Natural killer cell (primary cell): ENCODE measurements at regions not wholly inside any gene's neighbourhood (a gene's known extent, or its start where the extent isn't known, plus 50 kb on each side); places are given as distances from the start of the nearest gene placed in this dataset.
A peak's percentile ranks its signal among the peaks of the same experiment; 100 is the strongest.

Experiments used
- ATAC-seq, 3 donors: fragments of 150-1000 bp in 2 of 3; fragments of 200-7000 bp in 1 of 3; cut with Tn5 transposase; 1 replicate in 1 of 3; 2 replicates in 2 of 3; pipeline ENCODE4 v1.10.0; 2021; ENCODE audit warnings: mild to moderate bottlenecking in 2 of 3, moderate library complexity in 2 of 3
- DNase-seq, 2 donors: peaks; one replicate each; pipeline versions ENCODE4 v3.0.0 to v3.0.0-alpha.2; 2013 to 2021; ENCODE audit warnings: mixed read lengths in 1 of 2
- H3K27ac ChIP-seq: one replicate; pipeline ENCODE4 v1.5.1; 2013; ENCODE audit warnings: mild to moderate bottlenecking, low read length
- H3K27me3 ChIP-seq: one replicate; pipeline ENCODE4 v1.6.1; 2013; ENCODE audit warnings: low read length; ENCODE audit not compliant: control insufficient read depth, insufficient read depth
- H3K36me3 ChIP-seq: one replicate; pipeline ENCODE4 v1.6.1; 2013; ENCODE audit warnings: low read length; ENCODE audit not compliant: control insufficient read depth, insufficient read depth
- H3K4me1 ChIP-seq: one replicate; pipeline ENCODE4 v1.6.1; 2013; ENCODE audit warnings: low read length; ENCODE audit not compliant: control insufficient read depth, insufficient read depth
- H3K4me3 ChIP-seq: one replicate; pipeline ENCODE4 v1.5.1; 2013; ENCODE audit warnings: low read length
- H3K9me3 ChIP-seq: one replicate; pipeline ENCODE4 v1.6.1; 2013; ENCODE audit warnings: low read length; ENCODE audit not compliant: control insufficient read depth, insufficient read depth
- H3K27ac Mint-ChIP-seq, 2 donors: one replicate each; pipeline ENCODE4 v1.8.0; 2022; ENCODE audit warnings: mild to moderate bottlenecking in 2 of 2, mixed read lengths in 2 of 2, moderate library complexity in 1 of 2
- H3K27me3 Mint-ChIP-seq, 2 donors: one replicate each; pipeline ENCODE4 v1.8.0; 2022; ENCODE audit warnings: low read depth in 2 of 2, mixed read lengths in 2 of 2
- H3K36me3 Mint-ChIP-seq: one replicate; pipeline ENCODE4 v1.8.0; 2022; ENCODE audit warnings: mixed read lengths
- H3K4me1 Mint-ChIP-seq, 2 donors: one replicate each; pipeline ENCODE4 v1.8.0; 2022; ENCODE audit warnings: mixed read lengths in 2 of 2
- H3K4me3 Mint-ChIP-seq: one replicate; pipeline ENCODE4 v1.8.0; 2022; ENCODE audit warnings: mild to moderate bottlenecking, moderate library complexity, mixed read lengths
- H3K9me3 Mint-ChIP-seq, 2 donors: one replicate each; pipeline ENCODE4 v1.8.0; 2022; ENCODE audit warnings: mixed read lengths in 2 of 2
- CTCF ChIP-seq: fragments of 200-600 bp; IDR thresholded peaks from one replicate; pipeline ENCODE4 v1.8.0; 2022; ENCODE audit warnings: antibody characterized with exemption
- WGBS: methylation state at CpG from one replicate; pipeline ENCODE4 v1.1.7; 2013; ENCODE audit warnings: missing lambda C conversion rate; ENCODE audit not compliant: insufficient coverage; 5-methylcytosine and 5-hydroxymethylcytosine counted together
- intact Hi-C: fragments of 100-400 bp; cut with micrococcal nuclease; formaldehyde crosslinking; loops from one replicate; pipeline ENCODE4 v1.14.2; 2022

- DNase-seq (no peak), ATAC-seq (no peak)
- no peak overlapping the region for H3K4me3 Mint-ChIP-seq
- WGBS: 88% methylated on average over 8 of the region's 8 CpGs
- Histone ChIP-seq H3K4me1 (peaks cover 12% of the 10 kb centered on the region), H3K36me3 (no peaks in the 10 kb centered on the region), H3K4me3 (no peak overlapping the region), H3K27ac (no peak overlapping the region), H3K9me3 (no peaks in the 10 kb centered on the region), H3K27me3 (peaks cover 10% of the 10 kb centered on the region)
- H3K9me3 Mint-ChIP-seq: no peaks in the 10 kb centered on the region
- H3K36me3 Mint-ChIP-seq: no peaks in the 10 kb centered on the region
- peaks cover 19 to 20% of the 10 kb centered on the region in 2 donors for H3K27me3 Mint-ChIP-seq
- intact Hi-C loops: no loop called here
- H3K27ac Mint-ChIP-seq: no peak overlapping the region
- TF ChIP-seq CTCF: no peak
- peaks cover 9 to 11% of the 10 kb centered on the region in 2 donors for H3K4me1 Mint-ChIP-seq
Measured at GRCh38 chr14:101632520-101632919, 71.2 kb downstream of the DIO3 start.

- H3K9me3 Mint-ChIP-seq: no peaks in the 10 kb centered on the region
- H3K4me1 ChIP-seq: peaks cover 6% of the 10 kb centered on the region
- peaks cover 3 to 5% of the 10 kb centered on the region in 2 donors for H3K4me1 Mint-ChIP-seq
- peaks cover 15 to 20% of the 10 kb centered on the region in 2 donors for H3K27me3 Mint-ChIP-seq
- H3K27me3 ChIP-seq: peaks cover 7% of the 10 kb centered on the region
- H3K4me3 ChIP-seq: no peak overlapping the region
- intact Hi-C loops: no loop called here
- no peak overlapping the region for H3K27ac ChIP-seq
- no peaks in the 10 kb centered on the region for H3K36me3 ChIP-seq
- H3K36me3 Mint-ChIP-seq: no peaks in the 10 kb centered on the region
- TF ChIP-seq CTCF: no peak
- DNase-seq: no peak
- no peaks in the 10 kb centered on the region for H3K9me3 ChIP-seq
- no peak overlapping the region for H3K4me3 Mint-ChIP-seq
- WGBS: 85% methylated on average over 10 of the region's 10 CpGs
- no peak overlapping the region for H3K27ac Mint-ChIP-seq
- no peak for ATAC-seq
Measured at GRCh38 chr14:101633276-101633675, 72.0 kb downstream of the DIO3 start.

- Histone ChIP-seq H3K4me1 (no peaks in the 10 kb centered on the region), H3K9me3 (no peaks in the 10 kb centered on the region), H3K4me3 (no peak overlapping the region), H3K27ac (no peak overlapping the region), H3K27me3 (peaks cover 4% of the 10 kb centered on the region), H3K36me3 (no peaks in the 10 kb centered on the region)
- Mint-ChIP-seq H3K9me3 (no peaks in the 10 kb centered on the region), H3K27ac (no peak overlapping the region), H3K4me1 (peaks cover 0 to 5% of the 10 kb centered on the region in 2 donors), H3K36me3 (no peaks in the 10 kb centered on the region), H3K4me3 (no peak overlapping the region), H3K27me3 (peaks cover 19 to 25% of the 10 kb centered on the region in 2 donors)
- intact Hi-C loops: no loop called here
- WGBS: 50% methylated on average over 20 of the region's 20 CpGs
- DNase-seq (no peak), ATAC-seq (peak in 1 of 3 donors; percentile 35)
- TF ChIP-seq CTCF: no peak
Measured at GRCh38 chr14:101634202-101634849, 73.0 kb downstream of the DIO3 start.
